Right lobe of liver (tissue), 4 donors: ENCODE measurements at regions not wholly inside any gene's neighbourhood (a gene's known extent, or its start where the extent isn't known, plus 50 kb on each side); places are given as distances from the start of the nearest gene placed in this dataset.

Experiments
- POLR2A ChIP-seq: fragments of 450-650 bp; IDR thresholded peaks from one replicate; pipeline ENCODE4 v1.6.1; 2017; ENCODE audit warnings: antibody characterized with exemption, mild to moderate bottlenecking
- TF ChIP-seq, protein P1 (sequence below), 4 donors: fragments of 200-600 bp in 3 of 4; fragments of 450-650 bp in 1 of 4; IDR thresholded peaks; one replicate each; pipeline versions ENCODE4 v1.5.1 to v1.8.0; 2016 to 2022; ENCODE audit warnings: antibody characterized with exemption in 4 of 4, mild to moderate bottlenecking in 2 of 4
- donor health status: DM: no; HTN: no; CAD: no.
- donor health status: DM: no; HTN: no; CAD: no.
- donor health status: DM: no; HTN: yes; CAD: no.

DNA sequence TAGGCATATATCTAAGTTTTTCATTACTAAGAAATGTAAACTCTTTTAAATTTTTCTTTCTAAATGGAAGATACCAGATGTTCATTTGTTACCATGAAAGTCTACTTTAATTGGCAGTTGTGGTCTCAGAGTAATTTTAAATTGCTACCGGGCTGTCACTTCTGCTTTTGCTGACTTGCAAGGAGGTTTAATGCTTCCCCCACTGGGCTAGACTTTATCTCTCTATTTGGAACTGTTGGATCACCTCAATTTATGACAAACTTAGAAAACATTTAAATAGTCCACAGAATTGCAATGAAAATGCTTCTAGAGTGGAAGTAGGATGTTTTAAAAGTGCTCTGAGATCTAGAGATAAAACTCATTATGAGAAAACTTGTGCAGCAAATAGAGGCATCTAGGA, 479.8 kb upstream of the GOT2 start:
- TF ChIP-seq, protein P1, sequence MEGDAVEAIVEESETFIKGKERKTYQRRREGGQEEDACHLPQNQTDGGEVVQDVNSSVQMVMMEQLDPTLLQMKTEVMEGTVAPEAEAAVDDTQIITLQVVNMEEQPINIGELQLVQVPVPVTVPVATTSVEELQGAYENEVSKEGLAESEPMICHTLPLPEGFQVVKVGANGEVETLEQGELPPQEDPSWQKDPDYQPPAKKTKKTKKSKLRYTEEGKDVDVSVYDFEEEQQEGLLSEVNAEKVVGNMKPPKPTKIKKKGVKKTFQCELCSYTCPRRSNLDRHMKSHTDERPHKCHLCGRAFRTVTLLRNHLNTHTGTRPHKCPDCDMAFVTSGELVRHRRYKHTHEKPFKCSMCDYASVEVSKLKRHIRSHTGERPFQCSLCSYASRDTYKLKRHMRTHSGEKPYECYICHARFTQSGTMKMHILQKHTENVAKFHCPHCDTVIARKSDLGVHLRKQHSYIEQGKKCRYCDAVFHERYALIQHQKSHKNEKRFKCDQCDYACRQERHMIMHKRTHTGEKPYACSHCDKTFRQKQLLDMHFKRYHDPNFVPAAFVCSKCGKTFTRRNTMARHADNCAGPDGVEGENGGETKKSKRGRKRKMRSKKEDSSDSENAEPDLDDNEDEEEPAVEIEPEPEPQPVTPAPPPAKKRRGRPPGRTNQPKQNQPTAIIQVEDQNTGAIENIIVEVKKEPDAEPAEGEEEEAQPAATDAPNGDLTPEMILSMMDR (IDR thresholded peaks at IDR 0.05) = no peak
- no peak for TF ChIP-seq POLR2A
